SU-DHL-6 (cell line): ENCODE measurements at regions not wholly inside any gene's neighbourhood (a gene's known extent, or its start where the extent isn't known, plus 50 kb on each side); places are given as distances from the start of the nearest gene placed in this dataset.

Source experiments
- H2AFZ ChIP-seq: fragments of 200-600 bp; sonication (generic); 2 replicates; pipeline ENCODE4 v1.6.1; 2014; ENCODE audit warnings: low read depth, mild to moderate bottlenecking, moderate library complexity, mixed read lengths, antibody characterized with exemption, low read length; ENCODE audit not compliant: severe bottlenecking
- H3F3A ChIP-seq: fragments of 200-600 bp; shearing (Covaris generic); 2 replicates; pipeline ENCODE4 v1.6.0; 2016; ENCODE audit warnings: antibody characterized with exemption, mild to moderate bottlenecking; ENCODE audit not compliant: insufficient read depth
- H3K27ac ChIP-seq: fragments of 200-600 bp; sonication (generic); 2 replicates; pipeline ENCODE4 v1.5.1; 2016; ENCODE audit warnings: low read depth, mild to moderate bottlenecking, low read length, moderate library complexity, mixed read lengths
- H3K27me3 ChIP-seq: fragments of 200-600 bp; sonication (generic), shearing (Covaris generic); 2 replicates; pipeline ENCODE4 v1.6.0; 2014; ENCODE audit warnings: mild to moderate bottlenecking, low read length
- H3K36me3 ChIP-seq: fragments of 200-600 bp; sonication (generic); 2 replicates; pipeline ENCODE4 v1.6.1; 2014; ENCODE audit warnings: mild to moderate bottlenecking, low read length, mixed read lengths
- H3K4me2 ChIP-seq: fragments of 300-600, 200-600 bp; shearing (Covaris generic), sonication (generic); 2 replicates; pipeline ENCODE4 v1.6.0; 2014; ENCODE audit warnings: low read length, low read depth, mild to moderate bottlenecking; ENCODE audit not compliant: poor library complexity, severe bottlenecking
- H3K4me3 ChIP-seq: fragments of 200-600 bp; sonication (generic); 2 replicates; pipeline ENCODE4 v1.5.1; 2014; ENCODE audit warnings: antibody characterized with exemption, low read length, mild to moderate bottlenecking, mixed read lengths; ENCODE audit not compliant: insufficient read depth, poor library complexity, severe bottlenecking
- H3K79me2 ChIP-seq: fragments of 200-600 bp; sonication (generic); 2 replicates; pipeline ENCODE4 v1.6.1; 2014; ENCODE audit warnings: mild to moderate bottlenecking, low read length, moderate library complexity; ENCODE audit not compliant: insufficient read depth
- H3K9ac ChIP-seq: fragments of 200-600 bp; sonication (generic); 2 replicates; pipeline ENCODE4 v1.7.0; 2014; ENCODE audit warnings: mild to moderate bottlenecking, low read length
- H3K9me2 ChIP-seq: fragments of 200-600 bp; sonication (generic); replicated peaks from 2 replicates; pipeline ENCODE4 v1.6.1; 2014; ENCODE audit warnings: low read length; ENCODE audit not compliant: insufficient read depth
- H3K9me3 ChIP-seq: fragments of 200-600 bp; sonication (generic); 2 replicates; pipeline ENCODE4 v1.6.1; 2014; ENCODE audit warnings: low read length, mixed read lengths; ENCODE audit not compliant: insufficient read depth
- H4K20me1 ChIP-seq: fragments of 200-600 bp; sonication (generic); 2 replicates; pipeline ENCODE4 v1.6.1; 2014; ENCODE audit warnings: low read depth, mild to moderate bottlenecking, antibody characterized with exemption, low read length, moderate library complexity, mixed read lengths
- CTCF ChIP-seq: fragments of 200-600 bp; sonication (generic); IDR thresholded peaks from one replicate; pipeline ENCODE4 v1.5.1; 2017; ENCODE audit warnings: antibody characterized with exemption, mild to moderate bottlenecking, low read length, moderate library complexity; ENCODE audit not compliant: insufficient read depth, poor library complexity, severe bottlenecking
- EZH2phosphoT487 ChIP-seq: fragments of 200-600 bp; sonication (generic), shearing (Covaris generic); conservative IDR thresholded peaks from 2 replicates; pipeline ENCODE4 v1.6.1; 2018; ENCODE audit warnings: mild to moderate bottlenecking, antibody characterized with exemption, low read length, moderate library complexity, mixed read lengths

- Histone ChIP-seq H3K9me2 (no peaks in the 10 kb centered on the region), H3K36me3 (no peaks in the 10 kb centered on the region), H4K20me1 (no peaks in the 10 kb centered on the region), H3K4me2 (no peak overlapping the region), H3F3A (no peaks in the 10 kb centered on the region), H3K27me3 (no peaks in the 10 kb centered on the region), H3K4me3 (no peak overlapping the region), H2AFZ (no peak overlapping the region), H3K9me3 (no peaks in the 10 kb centered on the region), H3K9ac (no peak overlapping the region), H3K27ac (no peak overlapping the region), H3K79me2 (no peaks in the 10 kb centered on the region)
- no peak for TF ChIP-seq EZH2phosphoT487
- TF ChIP-seq CTCF: no peak
Observed at GRCh38 chr9:11023201-11023600, 410.4 kb upstream of the PTPRD start.

GRCh38 chr9:11025775-11026174 lies 413.0 kb upstream of the PTPRD start:
- Histone ChIP-seq H3F3A (no peaks in the 10 kb centered on the region), H3K9ac (no peak overlapping the region), H3K4me3 (no peak overlapping the region), H3K27me3 (no peaks in the 10 kb centered on the region), H3K9me3 (no peaks in the 10 kb centered on the region), H3K9me2 (no peaks in the 10 kb centered on the region), H3K79me2 (no peaks in the 10 kb centered on the region), H3K36me3 (no peaks in the 10 kb centered on the region), H2AFZ (no peak overlapping the region), H3K4me2 (no peak overlapping the region), H3K27ac (no peak overlapping the region), H4K20me1 (no peaks in the 10 kb centered on the region)
- no peak for TF ChIP-seq CTCF
- TF ChIP-seq EZH2phosphoT487: no peak

- no peak overlapping the region for H3K27ac ChIP-seq
- H3K4me2 ChIP-seq: no peak overlapping the region
- no peak overlapping the region for H2AFZ ChIP-seq
- no peak overlapping the region for H3K9ac ChIP-seq
- no peak overlapping the region for H3K4me3 ChIP-seq
- TF ChIP-seq EZH2phosphoT487: no peak
- no peak for TF ChIP-seq CTCF
- H3K9me2 ChIP-seq: peaks cover 4% of the 10 kb centered on the region; the same call in 1 of the 2 replicates
- no peaks in the 10 kb centered on the region for H4K20me1 ChIP-seq
- H3K36me3 ChIP-seq: no peaks in the 10 kb centered on the region
- no peaks in the 10 kb centered on the region for H3K79me2 ChIP-seq
- no peaks in the 10 kb centered on the region for H3F3A ChIP-seq
- H3K9me3 ChIP-seq: no peaks in the 10 kb centered on the region
- no peaks in the 10 kb centered on the region for H3K27me3 ChIP-seq
Observed at GRCh38 chr9:11038366-11038765, 425.6 kb upstream of the PTPRD start.
